GM12891 (cell line): ENCODE measurements at regions not wholly inside any gene's neighbourhood (a gene's known extent, or its start where the extent isn't known, plus 50 kb on each side); places are given as distances from the start of the nearest gene placed in this dataset.
"Not testable (repeated sequence)": the region's sequence is repeated elsewhere in the genome, so short reads cannot be mapped to it uniquely, and the experiment has no call there.

Experiments used
- POLR2A ChIP-seq: IDR thresholded peaks from 2 replicates; pipeline ENCODE4 v1.6.1; 2011; ENCODE audit warnings: low read depth, low read length, control low read depth
- POLR2AphosphoS5 ChIP-seq: IDR thresholded peaks from 2 replicates; pipeline ENCODE4 v1.6.1; 2011; ENCODE audit warnings: low read depth, low read length, control low read depth
- SPI1 ChIP-seq: IDR thresholded peaks from 2 replicates; pipeline ENCODE4 v1.6.1; 2011; ENCODE audit warnings: low read depth, low read length, control low read depth
- TAF1 ChIP-seq: IDR thresholded peaks from 2 replicates; pipeline ENCODE4 v1.6.1; 2011; ENCODE audit warnings: low read depth, low read length, control low read depth

- TF ChIP-seq POLR2A, SPI1, TAF1, POLR2AphosphoS5: not testable (repeated sequence)
Observed at GRCh38 chr3:87740894-87741293, 317.9 kb downstream of the CGGBP1 start.
